ENCODE measurements at regions not wholly inside any gene's neighbourhood (a gene's known extent, or its start where the extent isn't known, plus 50 kb on each side); places are given as distances from the start of the nearest gene placed in this dataset.
"Not testable (repeated sequence)": the region's sequence is repeated elsewhere in the genome, so short reads cannot be mapped to it uniquely, and the experiment has no call there.

GRCh38 chr11:87535513-87535912 is 497.8 kb downstream of the TMEM135 start:
- DNase-seq = no peak

GRCh38 chr11:87531835-87532234 is 494.1 kb downstream of the TMEM135 start:
- H3K27me3 ChIP-seq; H3K27ac ChIP-seq; H3K9me3 ChIP-seq; intact Hi-C loops (cut with DNase I); H3K36me3 ChIP-seq; H3K4me3 ChIP-seq; DNase-seq; H3K4me1 ChIP-seq (ENCODE audit: insufficient read depth): not testable (repeated sequence)

More at GRCh38 chr11:87535513-87535912, 497.8 kb downstream of the TMEM135 start:
- H3K27ac ChIP-seq = no peak overlapping the region
- intact Hi-C loops (cut with DNase I) = no loop called here
- H3K4me3 ChIP-seq = no peak overlapping the region
- H3K27me3 ChIP-seq = no peaks in the 10 kb centered on the region
- WGBS, 3 donors = 77 to 83% (median 78%) methylated on average over 4 of the region's 4 CpGs
- no peaks in the 10 kb centered on the region for H3K36me3 ChIP-seq
- no peaks in the 10 kb centered on the region for H3K9me3 ChIP-seq
- H3K4me1 ChIP-seq (ENCODE audit: insufficient read depth) = no peaks in the 10 kb centered on the region
- TF ChIP-seq POLR2A (IDR thresholded peaks at IDR 0.05) (no peak), EP300 (IDR thresholded peaks at IDR 0.05) (no peak), CTCF (IDR thresholded peaks at IDR 0.05) (no peak)

- DNase-seq = no peak
- Histone ChIP-seq H3K27ac (no peak overlapping the region), H3K27me3 (no peaks in the 10 kb centered on the region), H3K4me1 (ENCODE audit: insufficient read depth) (no peaks in the 10 kb centered on the region), H3K4me3 (no peak overlapping the region), H3K9me3 (no peaks in the 10 kb centered on the region), H3K36me3 (no peaks in the 10 kb centered on the region)
- 89 to 94% (median 91%) methylated on average over 1 of the region's 1 CpG for WGBS, 3 donors
- intact Hi-C loops (cut with DNase I) = no loop called here
- TF ChIP-seq POLR2A (IDR thresholded peaks at IDR 0.05) = no peak
- TF ChIP-seq EP300 (IDR thresholded peaks at IDR 0.05) = no peak
- TF ChIP-seq CTCF (IDR thresholded peaks at IDR 0.05) = no peak
These were observed 491.8 kb downstream of the TMEM135 start for GRCh38 chr11:87529486-87529885.

GRCh38 chr11:87528752-87529151 is 491.0 kb downstream of the TMEM135 start:
- TF ChIP-seq EP300 (IDR thresholded peaks at IDR 0.05) (no peak), CTCF (IDR thresholded peaks at IDR 0.05) (no peak), POLR2A (IDR thresholded peaks at IDR 0.05) (no peak)
- no peak overlapping the region for H3K4me3 ChIP-seq
- intact Hi-C loops (cut with DNase I) = no loop called here
- no peaks in the 10 kb centered on the region for H3K36me3 ChIP-seq
- no peaks in the 10 kb centered on the region for H3K4me1 ChIP-seq (ENCODE audit: insufficient read depth)
- H3K9me3 ChIP-seq = no peaks in the 10 kb centered on the region
- no peak for DNase-seq
- 63 to 100% (median 97%) methylated on average over 3 of the region's 3 CpGs for WGBS, 3 donors
- no peak overlapping the region for H3K27ac ChIP-seq
- no peaks in the 10 kb centered on the region for H3K27me3 ChIP-seq

GRCh38 chr11:87523276-87523675 is 485.5 kb downstream of the TMEM135 start:
- TF ChIP-seq POLR2A (IDR thresholded peaks at IDR 0.05) (no peak), CTCF (IDR thresholded peaks at IDR 0.05) (no peak), EP300 (IDR thresholded peaks at IDR 0.05) (no peak)
- no peaks in the 10 kb centered on the region for H3K36me3 ChIP-seq
- no peak for DNase-seq
- H3K27me3 ChIP-seq = no peaks in the 10 kb centered on the region
- no peaks in the 10 kb centered on the region for H3K9me3 ChIP-seq
- H3K4me3 ChIP-seq = no peak overlapping the region
- H3K4me1 ChIP-seq (ENCODE audit: insufficient read depth) = no peaks in the 10 kb centered on the region
- intact Hi-C loops (cut with DNase I) = no loop called here
- no peak overlapping the region for H3K27ac ChIP-seq

Data from ovary (tissue), 7 donors.